A673 (cell line): ENCODE measurements at regions not wholly inside any gene's neighbourhood (a gene's known extent, or its start where the extent isn't known, plus 50 kb on each side); places are given as distances from the start of the nearest gene placed in this dataset.
"Not testable (repeated sequence)": the region's sequence is repeated elsewhere in the genome, so short reads cannot be mapped to it uniquely, and the experiment has no call there.

Experiments used
- BruUV-seq: library from RNA; stranded (reverse); fragments of 400-500 nt; replicated peaks from 2 replicates; lab custom pipeline; 2021; lab: Mats Ljungman, UMichigan
- CTCF ChIA-PET: fragments of 300-600 bp; sonication (Branson Sonifier 250); formaldehyde crosslinking; loops from one replicate; lab custom pipeline; 2022; ENCODE audit warnings: antibody characterized with exemption; lab: Charles Lee
- POLR2A ChIA-PET: fragments of 300-600 bp; sonication (Branson Sonifier 250); formaldehyde crosslinking; loops from one replicate; lab custom pipeline; 2022; ENCODE audit warnings: antibody characterized with exemption; ENCODE audit not compliant: low non-redundant PET; lab: Charles Lee
- DNase-seq: peaks from one replicate; pipeline ENCODE4 v3.0.0-alpha.2; 2015; ENCODE audit warnings: low spot score
- H3K27ac ChIP-seq: fragments of 200-600 bp; sonication (generic); 2 replicates; pipeline ENCODE4 v1.5.1; 2016; ENCODE audit warnings: mixed run types, low read depth, mild to moderate bottlenecking, mixed read lengths, antibody characterized with exemption, low read length; ENCODE audit not compliant: poor library complexity, severe bottlenecking
- H3K27me3 ChIP-seq: fragments of 200-600 bp; sonication (generic); replicated peaks from 2 replicates; pipeline ENCODE4 v1.6.1; 2017; ENCODE audit warnings: mixed run types, low read depth, mild to moderate bottlenecking, mixed read lengths, antibody characterized with exemption, low read length; ENCODE audit not compliant: insufficient read depth, poor library complexity
- H3K36me3 ChIP-seq: fragments of 200-600 bp; sonication (generic); 2 replicates; pipeline ENCODE4 v1.6.1; 2016; ENCODE audit warnings: mixed run types, mild to moderate bottlenecking, mixed read lengths, antibody characterized with exemption, low read length; ENCODE audit not compliant: insufficient read depth, poor library complexity, severe bottlenecking
- H3K4me1 ChIP-seq: fragments of 200-600 bp; sonication (generic); 2 replicates; pipeline ENCODE4 v1.6.1; 2017; ENCODE audit warnings: mixed run types, mild to moderate bottlenecking, mixed read lengths, antibody characterized with exemption, low read length; ENCODE audit not compliant: insufficient read depth, poor library complexity, severe bottlenecking
- H3K4me3 ChIP-seq: fragments of 200-600 bp; sonication (generic); 2 replicates; pipeline ENCODE4 v1.5.1; 2016; ENCODE audit warnings: low read depth, mixed run types, mild to moderate bottlenecking, mixed read lengths, low read length; ENCODE audit not compliant: poor library complexity, severe bottlenecking
- H3K9me3 ChIP-seq: fragments of 200-600 bp; sonication (generic); 2 replicates; pipeline ENCODE4 v1.6.1; 2016; ENCODE audit warnings: mixed run types, low read depth, mild to moderate bottlenecking, mixed read lengths, antibody characterized with exemption, low read length; ENCODE audit not compliant: poor library complexity, severe bottlenecking
- EZH2 ChIP-seq: fragments of 200-600 bp; sonication (generic); IDR thresholded peaks from 2 replicates; pipeline ENCODE4 v1.6.1; 2017; ENCODE audit warnings: borderline replicate concordance, low read depth, mild to moderate bottlenecking, mixed read lengths, antibody characterized with exemption, low read length; ENCODE audit not compliant: poor library complexity, severe bottlenecking
- intact Hi-C: fragments of 100-400 bp; cut with micrococcal nuclease; formaldehyde crosslinking; loops from one replicate; pipeline ENCODE4 v1.10.0; 2022; ENCODE audit not compliant: unreplicated experiment
- TF ChIP-seq, protein P1 (sequence below): fragments of 300-800, 200-600 bp; sonication (generic); conservative IDR thresholded peaks from 2 replicates; pipeline ENCODE4 v1.5.1; 2017; ENCODE audit warnings: low read depth, mild to moderate bottlenecking, antibody characterized with exemption, low read length, moderate library complexity, mixed read lengths

DNA sequence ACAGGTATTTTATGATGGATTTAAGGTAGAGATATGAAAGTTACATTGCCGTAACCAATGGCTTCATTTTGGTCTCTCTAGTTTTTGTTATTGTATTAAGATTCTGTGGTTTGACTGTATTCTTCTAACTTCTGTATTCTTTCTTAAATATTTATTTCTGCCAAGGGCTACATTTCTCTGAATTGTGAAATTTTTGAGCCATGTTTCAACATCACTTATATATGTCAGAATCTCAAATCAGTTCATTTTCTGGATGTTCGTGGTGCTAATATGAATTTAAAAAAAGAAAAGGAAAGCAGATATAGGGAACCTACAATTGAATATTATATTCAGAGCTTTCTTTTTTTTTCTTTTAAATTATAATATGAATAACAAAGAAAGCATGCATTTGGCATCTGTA is 142.7 kb downstream of the ANXA1 start:
- Histone ChIP-seq H3K4me1 (no peaks in the 10 kb centered on the region), H3K27me3 (peaks cover 5% of the 10 kb centered on the region), H3K27ac (no peak overlapping the region), H3K9me3 (no peaks in the 10 kb centered on the region), H3K4me3 (no peak overlapping the region), H3K36me3 (no peaks in the 10 kb centered on the region)
- intact Hi-C loops: no loop called here
- BruUV-seq: no TSS peak
- CTCF ChIA-PET: no interaction called here
- no peak for TF ChIP-seq EZH2
- TF ChIP-seq, protein P1, sequence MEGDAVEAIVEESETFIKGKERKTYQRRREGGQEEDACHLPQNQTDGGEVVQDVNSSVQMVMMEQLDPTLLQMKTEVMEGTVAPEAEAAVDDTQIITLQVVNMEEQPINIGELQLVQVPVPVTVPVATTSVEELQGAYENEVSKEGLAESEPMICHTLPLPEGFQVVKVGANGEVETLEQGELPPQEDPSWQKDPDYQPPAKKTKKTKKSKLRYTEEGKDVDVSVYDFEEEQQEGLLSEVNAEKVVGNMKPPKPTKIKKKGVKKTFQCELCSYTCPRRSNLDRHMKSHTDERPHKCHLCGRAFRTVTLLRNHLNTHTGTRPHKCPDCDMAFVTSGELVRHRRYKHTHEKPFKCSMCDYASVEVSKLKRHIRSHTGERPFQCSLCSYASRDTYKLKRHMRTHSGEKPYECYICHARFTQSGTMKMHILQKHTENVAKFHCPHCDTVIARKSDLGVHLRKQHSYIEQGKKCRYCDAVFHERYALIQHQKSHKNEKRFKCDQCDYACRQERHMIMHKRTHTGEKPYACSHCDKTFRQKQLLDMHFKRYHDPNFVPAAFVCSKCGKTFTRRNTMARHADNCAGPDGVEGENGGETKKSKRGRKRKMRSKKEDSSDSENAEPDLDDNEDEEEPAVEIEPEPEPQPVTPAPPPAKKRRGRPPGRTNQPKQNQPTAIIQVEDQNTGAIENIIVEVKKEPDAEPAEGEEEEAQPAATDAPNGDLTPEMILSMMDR: no peak
- DNase-seq: no peak
- POLR2A ChIA-PET: no interaction called here

DNA sequence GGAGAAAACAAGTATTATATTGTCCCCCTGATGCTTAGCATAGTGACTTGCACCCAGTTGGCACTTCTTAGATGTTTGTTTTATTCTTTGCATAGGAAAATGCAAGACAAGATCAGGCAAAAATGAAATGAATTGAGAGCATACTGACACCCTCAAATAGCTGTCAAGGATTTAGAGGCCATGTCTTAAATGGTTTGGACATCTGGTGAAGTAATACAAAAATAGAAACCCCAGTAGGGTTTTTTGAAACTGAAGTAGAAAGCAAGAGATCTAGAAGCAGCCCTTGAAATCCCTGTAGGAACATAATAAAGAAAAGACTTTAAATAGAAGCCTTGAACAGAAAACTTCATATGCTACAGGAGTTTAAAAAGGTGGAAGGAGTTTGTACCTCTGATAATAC is 174.3 kb downstream of the ANXA1 start:
- Histone ChIP-seq H3K36me3 (no peaks in the 10 kb centered on the region), H3K4me3 (no peak overlapping the region), H3K27me3 (peaks cover 22% of the 10 kb centered on the region), H3K27ac (no peak overlapping the region), H3K4me1 (no peaks in the 10 kb centered on the region), H3K9me3 (no peaks in the 10 kb centered on the region)
- intact Hi-C loops: no loop called here
- ChIA-PET CTCF (no interaction called here), POLR2A (no interaction called here)
- BruUV-seq: no TSS peak
- DNase-seq: no peak
- TF ChIP-seq, protein P1: no peak

DNA sequence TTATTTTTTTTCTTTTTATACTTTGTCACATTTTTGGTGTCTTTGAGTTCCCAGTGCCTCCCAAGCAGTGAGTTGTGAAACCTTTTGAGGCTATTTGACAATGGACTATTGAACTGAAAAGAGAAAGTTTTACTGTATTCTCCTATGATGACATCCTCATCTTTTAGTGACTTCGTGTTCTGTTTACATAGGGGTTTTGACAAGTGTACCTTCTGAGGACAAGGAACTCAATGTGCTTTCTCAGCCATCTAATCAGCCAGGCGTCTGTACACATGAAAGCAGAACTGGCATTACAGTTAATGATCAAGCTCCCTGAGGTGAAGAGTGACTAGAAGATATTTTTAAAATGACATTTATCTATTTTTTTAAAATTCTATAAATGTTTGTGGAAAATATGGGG is 175.5 kb downstream of the ANXA1 start:
- ChIA-PET CTCF (no interaction called here), POLR2A (no interaction called here)
- H3K9me3 ChIP-seq: no peaks in the 10 kb centered on the region
- H3K27me3 ChIP-seq: peaks cover 22% of the 10 kb centered on the region
- no peak overlapping the region for H3K27ac ChIP-seq
- intact Hi-C loops: no loop called here
- no peak for DNase-seq
- no peak overlapping the region for H3K4me3 ChIP-seq
- H3K36me3 ChIP-seq: no peaks in the 10 kb centered on the region
- BruUV-seq: no TSS peak
- no peak for TF ChIP-seq EZH2
- TF ChIP-seq, protein P1: no peak
- H3K4me1 ChIP-seq: no peaks in the 10 kb centered on the region

DNA sequence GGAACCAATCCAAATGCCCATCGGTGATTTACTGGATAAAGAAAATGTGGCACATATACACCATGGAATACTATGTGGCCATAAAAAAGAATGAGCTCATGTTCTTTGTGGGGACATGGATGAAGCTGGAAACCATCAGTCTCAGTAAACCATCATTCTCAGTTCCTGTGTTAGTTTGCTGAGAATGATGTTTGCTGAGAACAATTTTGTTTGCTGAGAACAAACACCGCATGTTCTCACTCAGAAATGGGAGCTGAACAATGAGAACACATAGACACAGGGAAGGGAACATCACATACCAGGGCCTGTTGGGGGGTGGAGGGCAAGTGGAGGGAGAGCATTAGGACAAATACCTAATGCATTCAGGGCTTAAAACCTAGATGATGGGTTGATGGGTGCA is 185.5 kb downstream of the ANXA1 start:
- H3K36me3 ChIP-seq, BruUV-seq, intact Hi-C loops, H3K9me3 ChIP-seq, POLR2A ChIA-PET, H3K4me1 ChIP-seq, DNase-seq, CTCF ChIA-PET, H3K27ac ChIP-seq, H3K4me3 ChIP-seq: not testable (repeated sequence)
- H3K27me3 ChIP-seq: peaks cover 16% of the 10 kb centered on the region
